ENCODE measurements at regions not wholly inside any gene's neighbourhood (a gene's known extent, or its start where the extent isn't known, plus 50 kb on each side); places are given as distances from the start of the nearest gene placed in this dataset.

GRCh38 chr5:33194914-33195313, 245.9 kb upstream of the TARS1 start:
- H3K9me3 ChIP-seq, result peaks cover 0 to 11% of the 10 kb centered on the region in 2 donors

GRCh38 chr5:33195431-33196165, 245.2 kb upstream of the TARS1 start:
- Histone ChIP-seq H3K4me1 (no peaks in the 10 kb centered on the region), H3K4me3 (no peak overlapping the region), H3K27ac (no peak overlapping the region), H3K36me3 (no peaks in the 10 kb centered on the region), H3K9me3 (peaks cover 0 to 11% of the 10 kb centered on the region in 2 donors), H3K27me3 (no peaks in the 10 kb centered on the region)
- intact Hi-C loops (cut with DNase I), result no loop called here
- TF ChIP-seq CTCF (IDR thresholded peaks at IDR 0.05), result no peak
- DNase-seq (no peak), ATAC-seq (no peak)

More at GRCh38 chr5:33194914-33195313, 245.9 kb upstream of the TARS1 start:
- ATAC-seq (no peak), DNase-seq (no peak)
- no peaks in the 10 kb centered on the region for H3K36me3 ChIP-seq
- TF ChIP-seq CTCF (IDR thresholded peaks at IDR 0.05), result no peak
- intact Hi-C loops (cut with DNase I), result no loop called here
- H3K4me1 ChIP-seq, result no peaks in the 10 kb centered on the region
- H3K27me3 ChIP-seq, result no peaks in the 10 kb centered on the region
- H3K27ac ChIP-seq, result no peak overlapping the region
- H3K4me3 ChIP-seq, result no peak overlapping the region

GRCh38 chr5:33198836-33199235, 241.9 kb upstream of the TARS1 start:
- H3K9me3 ChIP-seq, result peaks cover 0 to 9% of the 10 kb centered on the region in 2 donors
- no peak overlapping the region for H3K4me3 ChIP-seq
- TF ChIP-seq CTCF (IDR thresholded peaks at IDR 0.05), result no peak
- H3K27ac ChIP-seq, result no peak overlapping the region
- no peaks in the 10 kb centered on the region for H3K27me3 ChIP-seq
- ATAC-seq, result no peak
- no peak for DNase-seq
- H3K4me1 ChIP-seq, result no peaks in the 10 kb centered on the region
- intact Hi-C loops (cut with DNase I), result no loop called here
- no peaks in the 10 kb centered on the region for H3K36me3 ChIP-seq

- no peak for ATAC-seq
- intact Hi-C loops (cut with DNase I), result no loop called here
- TF ChIP-seq CTCF (IDR thresholded peaks at IDR 0.05), result no peak
These were observed 236.8 kb upstream of the TARS1 start for GRCh38 chr5:33203931-33204330.

GRCh38 chr5:33205079-33205478, 235.7 kb upstream of the TARS1 start:
- no peak overlapping the region for H3K4me3 ChIP-seq
- H3K4me1 ChIP-seq, result no peaks in the 10 kb centered on the region
- intact Hi-C loops (cut with DNase I), result no loop called here
- no peak for TF ChIP-seq CTCF (IDR thresholded peaks at IDR 0.05)
- no peaks in the 10 kb centered on the region for H3K27me3 ChIP-seq
- no peak overlapping the region for H3K27ac ChIP-seq
- ATAC-seq (no peak), DNase-seq (no peak)
- no peaks in the 10 kb centered on the region for H3K36me3 ChIP-seq
- no peaks in the 10 kb centered on the region for H3K9me3 ChIP-seq

More at GRCh38 chr5:33203931-33204330, 236.8 kb upstream of the TARS1 start:
- Histone ChIP-seq H3K9me3 (no peaks in the 10 kb centered on the region), H3K27me3 (no peaks in the 10 kb centered on the region), H3K4me3 (no peak overlapping the region), H3K4me1 (no peaks in the 10 kb centered on the region), H3K27ac (no peak overlapping the region), H3K36me3 (no peaks in the 10 kb centered on the region)
- DNase-seq, result no peak
